ENCODE measurements at regions not wholly inside any gene's neighbourhood (a gene's known extent, or its start where the extent isn't known, plus 50 kb on each side); places are given as distances from the start of the nearest gene placed in this dataset.

- DNase-seq (ENCODE audit: low spot score), result no peak
Measured at GRCh38 chr6:39992861-39993622, 58.8 kb upstream of the MOCS1 start.

Data from AG08396 (cell line).